ENCODE measurements at regions not wholly inside any gene's neighbourhood (a gene's known extent, or its start where the extent isn't known, plus 50 kb on each side); places are given as distances from the start of the nearest gene placed in this dataset.

DNA sequence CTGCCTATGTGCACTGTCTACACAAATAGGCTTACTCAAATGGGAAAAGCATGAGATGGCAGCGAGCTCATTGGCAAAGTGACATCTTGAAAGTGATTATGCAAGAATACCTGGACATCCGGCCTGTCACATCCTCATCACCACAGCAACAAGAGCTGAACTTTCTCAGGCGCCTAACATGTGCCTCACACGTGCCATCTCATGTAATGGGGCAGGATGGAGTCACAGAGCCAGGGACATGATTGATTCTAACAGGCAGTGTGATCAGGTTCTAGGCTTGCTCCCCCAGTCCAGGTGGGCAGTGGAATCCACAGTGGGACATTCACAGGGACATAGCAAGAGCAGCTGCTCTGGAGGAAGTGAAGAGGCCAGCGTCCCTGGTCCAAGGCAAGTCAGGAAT, 192.3 kb upstream of the SSTR4 start (continued):
- TF ChIP-seq ZBTB25 (CRISPR knock-in tag; IDR thresholded peaks at IDR 0.05) (no peak), MNT (IDR thresholded peaks at IDR 0.05) (peak; percentile 95), PHF5A (CRISPR knock-in tag; IDR thresholded peaks at IDR 0.05; ENCODE audit: low read depth, unreplicated experiment) (no peak), POGZ (CRISPR knock-in tag; IDR thresholded peaks at IDR 0.05) (no peak), ISL2 (CRISPR knock-in tag; IDR thresholded peaks at IDR 0.05) (no peak)
- TF ChIP-seq, protein P1, sequence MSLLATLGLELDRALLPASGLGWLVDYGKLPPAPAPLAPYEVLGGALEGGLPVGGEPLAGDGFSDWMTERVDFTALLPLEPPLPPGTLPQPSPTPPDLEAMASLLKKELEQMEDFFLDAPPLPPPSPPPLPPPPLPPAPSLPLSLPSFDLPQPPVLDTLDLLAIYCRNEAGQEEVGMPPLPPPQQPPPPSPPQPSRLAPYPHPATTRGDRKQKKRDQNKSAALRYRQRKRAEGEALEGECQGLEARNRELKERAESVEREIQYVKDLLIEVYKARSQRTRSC (CRISPR knock-in tag; IDR thresholded peaks at IDR 0.05; ENCODE audit: low read depth) = no peak
- TF ChIP-seq, protein P2, sequence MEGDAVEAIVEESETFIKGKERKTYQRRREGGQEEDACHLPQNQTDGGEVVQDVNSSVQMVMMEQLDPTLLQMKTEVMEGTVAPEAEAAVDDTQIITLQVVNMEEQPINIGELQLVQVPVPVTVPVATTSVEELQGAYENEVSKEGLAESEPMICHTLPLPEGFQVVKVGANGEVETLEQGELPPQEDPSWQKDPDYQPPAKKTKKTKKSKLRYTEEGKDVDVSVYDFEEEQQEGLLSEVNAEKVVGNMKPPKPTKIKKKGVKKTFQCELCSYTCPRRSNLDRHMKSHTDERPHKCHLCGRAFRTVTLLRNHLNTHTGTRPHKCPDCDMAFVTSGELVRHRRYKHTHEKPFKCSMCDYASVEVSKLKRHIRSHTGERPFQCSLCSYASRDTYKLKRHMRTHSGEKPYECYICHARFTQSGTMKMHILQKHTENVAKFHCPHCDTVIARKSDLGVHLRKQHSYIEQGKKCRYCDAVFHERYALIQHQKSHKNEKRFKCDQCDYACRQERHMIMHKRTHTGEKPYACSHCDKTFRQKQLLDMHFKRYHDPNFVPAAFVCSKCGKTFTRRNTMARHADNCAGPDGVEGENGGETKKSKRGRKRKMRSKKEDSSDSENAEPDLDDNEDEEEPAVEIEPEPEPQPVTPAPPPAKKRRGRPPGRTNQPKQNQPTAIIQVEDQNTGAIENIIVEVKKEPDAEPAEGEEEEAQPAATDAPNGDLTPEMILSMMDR (CRISPR knock-in tag; IDR thresholded peaks at IDR 0.05) = no peak

DNA sequence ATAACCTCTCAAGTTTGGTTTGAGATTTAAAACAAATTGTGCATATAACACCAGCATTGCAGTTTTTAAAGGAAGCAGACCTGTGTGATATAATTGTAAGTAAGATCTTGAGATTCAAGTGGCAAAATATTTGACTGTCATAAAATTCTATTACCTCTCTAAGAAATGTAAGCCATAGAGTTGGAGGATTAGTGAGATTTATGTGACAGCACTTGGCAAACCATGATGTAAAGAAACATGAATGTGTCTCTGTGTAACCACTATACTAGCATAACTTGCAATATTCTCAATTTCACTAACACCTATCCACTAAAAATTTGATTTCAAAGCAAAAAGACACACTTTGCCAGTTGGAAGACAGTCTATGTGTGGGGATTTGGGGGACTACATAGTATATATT, 190.2 kb upstream of the SSTR4 start:
- no TSS peak for BruUV-seq (replicated peaks)
- intact Hi-C loops (cut with micrococcal nuclease; ENCODE audit: unreplicated experiment) (no loop called here), in situ Hi-C loops (cut with HindIII; ENCODE audit: extremely low pct_ligation_motif_present, low pct_unique_long_range_greater_than_20kb) (no loop called here)
- no peak overlapping the region for H3K4me2 ChIP-seq (ENCODE audit: low read depth, low read length)
- no peaks in the 10 kb centered on the region for H4K20me1 ChIP-seq (ENCODE audit: insufficient read depth, low read length)
- no peak for DNase-seq (ENCODE audit: low spot score)
- ATAC-seq = no peak
- H3K79me2 ChIP-seq (ENCODE audit: insufficient read depth, low read length) = no peaks in the 10 kb centered on the region
- no peak overlapping the region for H3K4me3 ChIP-seq (replicated peaks in 1 of 3; ENCODE audit: insufficient read depth in 1 of 3, low read depth in 2 of 3, low read length in 3 of 3)
- POLR2A ChIA-PET = no interaction called here
- H3K9me3 ChIP-seq (ENCODE audit: low read length) = no peaks in the 10 kb centered on the region
- CTCF ChIA-PET (ENCODE audit: low intra/inter-chr PET ratio, low total read pairs) = no interaction called here
- no peak overlapping the region for H2AFZ ChIP-seq (ENCODE audit: low read length)
- H3K27ac ChIP-seq (ENCODE audit: extremely low read length, insufficient read depth, low read length) = no peak overlapping the region
- H3K27me3 ChIP-seq (ENCODE audit: control insufficient read depth in 1 of 2, insufficient read depth in 2 of 2, low read length in 2 of 2) = no peaks in the 10 kb centered on the region
- no peaks in the 10 kb centered on the region for H3K36me3 ChIP-seq (replicated peaks in 1 of 2; ENCODE audit: control insufficient read depth in 1 of 2, insufficient read depth in 2 of 2, low read length in 2 of 2)
- no peak for FAIRE-seq
- no peak overlapping the region for H3K9ac ChIP-seq (ENCODE audit: insufficient read depth, low read depth, low read length)
- H3K4me1 ChIP-seq (ENCODE audit: insufficient read depth, low read length) = no peaks in the 10 kb centered on the region
- TF ChIP-seq GABPA (IDR thresholded peaks at IDR 0.05; ENCODE audit: low read depth, low read length) (no peak), GABPA (CRISPR knock-in tag; IDR thresholded peaks at IDR 0.05; ENCODE audit: low read depth) (no peak), NCOA1 (CRISPR knock-in tag; IDR thresholded peaks at IDR 0.05) (no peak), ZNF766 (CRISPR knock-in tag; IDR thresholded peaks at IDR 0.05; ENCODE audit: borderline replicate concordance) (no peak), ZSCAN31 (CRISPR knock-in tag; IDR thresholded peaks at IDR 0.05; ENCODE audit: low read depth) (no peak), ZNF446 (CRISPR knock-in tag; IDR thresholded peaks at IDR 0.05) (no peak), EZH2 (conservative IDR thresholded peaks at IDR 0.05; ENCODE audit: low read depth, low read length) (no peak), TBX3 (IDR thresholded peaks at IDR 0.05; ENCODE audit: borderline replicate concordance) (no peak), THRA (CRISPR knock-in tag; IDR thresholded peaks at IDR 0.05; ENCODE audit: borderline replicate concordance) (no peak), ZNF180 (CRISPR knock-in tag; IDR thresholded peaks at IDR 0.05; ENCODE audit: borderline replicate concordance, low read depth) (no peak), ZNF790 (CRISPR knock-in tag; IDR thresholded peaks at IDR 0.05; ENCODE audit: borderline replicate concordance) (no peak)

Data from HepG2 (cell line).